Gastrocnemius medialis (tissue), 4 donors: ENCODE measurements at regions not wholly inside any gene's neighbourhood (a gene's known extent, or its start where the extent isn't known, plus 50 kb on each side); places are given as distances from the start of the nearest gene placed in this dataset.
"Not testable (repeated sequence)": the region's sequence is repeated elsewhere in the genome, so short reads cannot be mapped to it uniquely, and the experiment has no call there.

Experiments
- POLR2A ChIP-seq, 2 donors: fragments of 450-650 bp; IDR thresholded peaks; one replicate each; pipeline ENCODE4 v1.6.1; 2017; ENCODE audit warnings: antibody characterized with exemption in 2 of 2, mild to moderate bottlenecking in 2 of 2, moderate library complexity in 2 of 2
- TF ChIP-seq, protein P1 (sequence below), 5 experiments: fragments of 450-650 bp in 3 of 5; fragments of 200-600 bp in 2 of 5; sonication (generic) in 2 of 5; IDR thresholded peaks in 4 of 5; conservative IDR thresholded peaks in 1 of 5; 1 replicate in 4 of 5; 2 replicates in 1 of 5; pipeline ENCODE4 v1.5.1; 2016 to 2019; ENCODE audit warnings: antibody characterized with exemption in 5 of 5, mild to moderate bottlenecking in 3 of 5, moderate library complexity in 3 of 5

- not testable (repeated sequence) for TF ChIP-seq POLR2A (IDR thresholded peaks at IDR 0.05)
- TF ChIP-seq, protein P1, sequence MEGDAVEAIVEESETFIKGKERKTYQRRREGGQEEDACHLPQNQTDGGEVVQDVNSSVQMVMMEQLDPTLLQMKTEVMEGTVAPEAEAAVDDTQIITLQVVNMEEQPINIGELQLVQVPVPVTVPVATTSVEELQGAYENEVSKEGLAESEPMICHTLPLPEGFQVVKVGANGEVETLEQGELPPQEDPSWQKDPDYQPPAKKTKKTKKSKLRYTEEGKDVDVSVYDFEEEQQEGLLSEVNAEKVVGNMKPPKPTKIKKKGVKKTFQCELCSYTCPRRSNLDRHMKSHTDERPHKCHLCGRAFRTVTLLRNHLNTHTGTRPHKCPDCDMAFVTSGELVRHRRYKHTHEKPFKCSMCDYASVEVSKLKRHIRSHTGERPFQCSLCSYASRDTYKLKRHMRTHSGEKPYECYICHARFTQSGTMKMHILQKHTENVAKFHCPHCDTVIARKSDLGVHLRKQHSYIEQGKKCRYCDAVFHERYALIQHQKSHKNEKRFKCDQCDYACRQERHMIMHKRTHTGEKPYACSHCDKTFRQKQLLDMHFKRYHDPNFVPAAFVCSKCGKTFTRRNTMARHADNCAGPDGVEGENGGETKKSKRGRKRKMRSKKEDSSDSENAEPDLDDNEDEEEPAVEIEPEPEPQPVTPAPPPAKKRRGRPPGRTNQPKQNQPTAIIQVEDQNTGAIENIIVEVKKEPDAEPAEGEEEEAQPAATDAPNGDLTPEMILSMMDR (IDR thresholded peaks at IDR 0.05 in 4 of 5, conservative IDR thresholded peaks at IDR 0.05 in 1 of 5): not testable (repeated sequence)
Observed at GRCh38 chr3:18516170-18516569, 91.0 kb upstream of the SATB1 start.
